HepG2 (cell line): ENCODE measurements at regions not wholly inside any gene's neighbourhood (a gene's known extent, or its start where the extent isn't known, plus 50 kb on each side); places are given as distances from the start of the nearest gene placed in this dataset.

Source experiments
- ATAC-seq: fragments of 200-7000 bp; cut with Tn5 transposase; 3 replicates; pipeline ENCODE4 v1.9.1; 2020; ENCODE audit warnings: mild to moderate bottlenecking, moderate library complexity
- BruUV-seq: library from RNA; stranded (reverse); fragments of 400-500 nt; replicated peaks from 2 replicates; lab custom pipeline; 2021; lab: Mats Ljungman, UMichigan
- CTCF ChIA-PET: fragments of 300-600 bp; formaldehyde crosslinking; extraction: SDS; loops from one replicate; lab custom pipeline; 2021; ENCODE audit warnings: low total read pairs, inconsistent platforms, low intra/inter-chr PET ratio; lab: Yijun Ruan, JAX
- POLR2A ChIA-PET: fragments of 350-600 bp; sonication (Branson Sonifier 250); formaldehyde crosslinking; loops from one replicate; lab custom pipeline; 2020; ENCODE audit warnings: antibody characterized with exemption, inconsistent platforms; lab: Yijun Ruan, JAX
- DNase-seq: peaks from one replicate; pipeline ENCODE4 v3.0.0-alpha.2; 2015; ENCODE audit warnings: low spot score
- FAIRE-seq: peaks from 3 replicates; lab custom pipeline; 2011; peaks lifted over from hg19 to GRCh38; lab: Jason Lieb, UNC
- H2AFZ ChIP-seq: one replicate; pipeline ENCODE4 v1.6.1; 2011; ENCODE audit warnings: low read length, inconsistent platforms
- H3K27ac ChIP-seq: fragments of 300-600 bp; 3 replicates; pipeline ENCODE4 v1.8.0; 2011; ENCODE audit warnings: mixed run types, mild to moderate bottlenecking, mixed read lengths, low read length, inconsistent platforms; ENCODE audit not compliant: insufficient read depth; ENCODE audit errors: extremely low read length
- H3K27me3 ChIP-seq, 2 experiments: fragments of 200-600 bp in 1 of 2; 2 replicates in 1 of 2; 3 replicates in 1 of 2; pipeline versions ENCODE4 v1.6.0 to v1.8.0; 2011; ENCODE audit warnings: low read length in 2 of 2, mild to moderate bottlenecking in 2 of 2, moderate library complexity in 2 of 2, inconsistent platforms in 1 of 2; ENCODE audit not compliant: insufficient read depth in 2 of 2, control insufficient read depth in 1 of 2
- H3K36me3 ChIP-seq, 2 experiments: fragments of 200-600 bp in 1 of 2; replicated peaks in 1 of 2; 2 replicates in 1 of 2; 3 replicates in 1 of 2; pipeline versions ENCODE4 v1.5.1 to v1.8.0; 2011; ENCODE audit warnings: low read length in 2 of 2, inconsistent platforms in 1 of 2; ENCODE audit not compliant: insufficient read depth in 2 of 2, control insufficient read depth in 1 of 2
- H3K4me1 ChIP-seq: 2 replicates; pipeline ENCODE4 v1.5.1; 2012; ENCODE audit warnings: low read length, inconsistent platforms; ENCODE audit not compliant: insufficient read depth
- H3K4me2 ChIP-seq: 2 replicates; pipeline ENCODE4 v1.6.0; 2011; ENCODE audit warnings: low read depth, low read length, inconsistent platforms
- H3K4me3 ChIP-seq, 3 experiments: fragments of 200-600 bp in 1 of 3; sonication (generic), shearing (Covaris generic) in 1 of 3; replicated peaks in 1 of 3; 2 replicates each; pipeline ENCODE4 v1.5.1; 2011 to 2016; ENCODE audit warnings: low read length in 3 of 3, inconsistent platforms in 2 of 3, low read depth in 2 of 3, mild to moderate bottlenecking in 2 of 3, control low read depth in 1 of 3, mixed read lengths in 1 of 3; ENCODE audit not compliant: insufficient read depth in 1 of 3
- H3K79me2 ChIP-seq: one replicate; pipeline ENCODE4 v1.6.1; 2011; ENCODE audit warnings: low read length, inconsistent platforms; ENCODE audit not compliant: insufficient read depth
- H3K9ac ChIP-seq: 2 replicates; pipeline ENCODE4 v1.6.0; 2011; ENCODE audit warnings: mild to moderate bottlenecking, low read depth, low read length, inconsistent platforms; ENCODE audit not compliant: insufficient read depth
- H3K9me3 ChIP-seq: 2 replicates; pipeline ENCODE4 v1.5.1; 2012; ENCODE audit warnings: mild to moderate bottlenecking, low read length
- H4K20me1 ChIP-seq: 2 replicates; pipeline ENCODE4 v1.6.0; 2011; ENCODE audit warnings: inconsistent platforms, mild to moderate bottlenecking, low read length, moderate library complexity; ENCODE audit not compliant: insufficient read depth
- EHMT2 ChIP-seq: fragments of 200-600 bp; sonication (generic); IDR thresholded peaks from 2 replicates; pipeline ENCODE4 v1.7.0; 2017; ENCODE audit warnings: antibody characterized with exemption, low read depth, low read length, borderline replicate concordance
- PLRG1 ChIP-seq: fragments of 450-650 bp; conservative IDR thresholded peaks from 2 replicates; pipeline ENCODE4 v1.6.1; 2016
- SRF ChIP-seq: IDR thresholded peaks from 2 replicates; pipeline ENCODE4 v1.6.1; 2011; ENCODE audit warnings: mild to moderate bottlenecking, low read depth, low read length, moderate library complexity
- ZNF136 ChIP-seq: sonication (generic); formaldehyde crosslinking; IDR thresholded peaks from 2 replicates; pipeline ENCODE4 v1.8.1; 2022; ENCODE audit warnings: low read depth, mild to moderate bottlenecking, moderate library complexity, missing genetic modification reagents
- ZNF577 ChIP-seq: sonication (generic); formaldehyde crosslinking; IDR thresholded peaks from 2 replicates; pipeline ENCODE4 v1.4.0; 2020; ENCODE audit warnings: mild to moderate bottlenecking, low read depth, missing genetic modification reagents, borderline replicate concordance
- ZNF644 ChIP-seq: IDR thresholded peaks from 2 replicates; pipeline ENCODE4 v1.6.1; 2016; ENCODE audit warnings: low read depth
- WGBS: methylation state at CpG from one replicate; pipeline ENCODE4 v1.1.6; 2017; ENCODE audit warnings: low lambda C conversion rate; 5-methylcytosine and 5-hydroxymethylcytosine counted together
- in situ Hi-C: cut with HindIII; loops from 2 replicates; pipeline ENCODE4 v1.10.0; 2017; ENCODE audit warnings: low pct_unique_long_range_greater_than_20kb; ENCODE audit not compliant: extremely low pct_ligation_motif_present
- intact Hi-C: fragments of 100-400 bp; cut with micrococcal nuclease; formaldehyde crosslinking; loops from one replicate; pipeline ENCODE4 v1.10.0; 2022; ENCODE audit not compliant: unreplicated experiment
- TF ChIP-seq, protein P1 (sequence below): IDR thresholded peaks from 2 replicates; pipeline ENCODE4 v1.6.1; 2012; ENCODE audit warnings: low read depth, low read length, improper control_type of control experiment
- TF ChIP-seq, protein P2 (sequence below): sonication (generic); formaldehyde crosslinking; IDR thresholded peaks from 2 replicates; pipeline ENCODE4 v1.4.0; 2020; ENCODE audit warnings: missing genetic modification reagents, borderline replicate concordance
- TF ChIP-seq, protein P3 (sequence below): sonication (generic); formaldehyde crosslinking; IDR thresholded peaks from 2 replicates; pipeline ENCODE4 v1.5.0; 2020; ENCODE audit warnings: mild to moderate bottlenecking, missing genetic modification reagents

DNA sequence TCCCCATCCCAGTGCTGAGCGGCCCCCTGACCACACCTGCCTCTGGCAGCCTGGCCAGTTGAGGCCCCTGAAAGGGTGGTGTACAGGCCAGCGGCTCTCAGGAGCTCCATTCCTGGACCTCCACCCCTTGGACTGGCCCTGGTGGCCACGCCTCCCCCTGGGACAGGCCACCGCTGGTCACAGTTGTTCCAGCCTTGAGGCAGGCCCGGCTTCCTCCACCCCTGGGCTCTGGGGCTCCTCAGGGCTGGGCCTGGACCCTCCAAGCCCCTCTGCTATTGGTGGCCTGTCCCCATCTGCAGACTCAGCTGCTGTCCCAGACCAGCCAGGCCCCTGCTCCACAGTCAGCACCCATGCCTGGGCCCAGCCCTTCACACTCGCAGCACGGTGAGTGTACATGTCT lies 93.2 kb upstream of the NKX1-1 start:
- no peak overlapping the region for H3K27ac ChIP-seq
- intact Hi-C loops (no loop called here), in situ Hi-C loops (no loop called here)
- ChIA-PET CTCF (no interaction called here), POLR2A (no interaction called here)
- no peak overlapping the region for H3K4me2 ChIP-seq
- peaks cover 8% of the 10 kb centered on the region; the same call in 1 of the 2 replicates for H3K4me1 ChIP-seq
- FAIRE-seq: no peak
- peaks cover 1 to 21% of the 10 kb centered on the region in 2 experiments; a peak in 4 of 5 replicates for H3K27me3 ChIP-seq
- ATAC-seq: no peak; the same call in 2 of the 3 replicates
- H3K4me3 ChIP-seq: no peak overlapping the region
- no peak overlapping the region for H3K9ac ChIP-seq
- no peaks in the 10 kb centered on the region for H3K79me2 ChIP-seq
- TF ChIP-seq ZNF577 (CRISPR knock-in tag): no peak
- TF ChIP-seq, protein P1, sequence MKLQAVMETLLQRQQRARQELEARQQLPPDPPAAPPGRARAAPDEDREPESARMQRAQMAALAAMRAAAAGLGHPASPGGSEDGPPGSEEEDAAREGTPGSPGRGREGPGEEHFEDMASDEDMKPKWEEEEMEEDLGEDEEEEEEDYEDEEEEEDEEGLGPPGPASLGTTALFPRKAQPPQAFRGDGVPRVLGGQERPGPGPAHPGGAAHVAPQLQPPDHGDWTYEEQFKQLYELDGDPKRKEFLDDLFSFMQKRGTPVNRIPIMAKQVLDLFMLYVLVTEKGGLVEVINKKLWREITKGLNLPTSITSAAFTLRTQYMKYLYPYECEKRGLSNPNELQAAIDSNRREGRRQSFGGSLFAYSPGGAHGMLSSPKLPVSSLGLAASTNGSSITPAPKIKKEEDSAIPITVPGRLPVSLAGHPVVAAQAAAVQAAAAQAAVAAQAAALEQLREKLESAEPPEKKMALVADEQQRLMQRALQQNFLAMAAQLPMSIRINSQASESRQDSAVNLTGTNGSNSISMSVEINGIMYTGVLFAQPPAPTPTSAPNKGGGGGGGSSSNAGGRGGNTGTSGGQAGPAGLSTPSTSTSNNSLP: no peak
- no peak for TF ChIP-seq ZNF644
- H2AFZ ChIP-seq: no peak overlapping the region
- H4K20me1 ChIP-seq: no peaks in the 10 kb centered on the region
- no peaks in the 10 kb centered on the region for H3K9me3 ChIP-seq
- DNase-seq: no peak
- no TSS peak for BruUV-seq
- 22% methylated on average over 3 of the region's 7 CpGs for WGBS
- no peaks in the 10 kb centered on the region for H3K36me3 ChIP-seq

DNA sequence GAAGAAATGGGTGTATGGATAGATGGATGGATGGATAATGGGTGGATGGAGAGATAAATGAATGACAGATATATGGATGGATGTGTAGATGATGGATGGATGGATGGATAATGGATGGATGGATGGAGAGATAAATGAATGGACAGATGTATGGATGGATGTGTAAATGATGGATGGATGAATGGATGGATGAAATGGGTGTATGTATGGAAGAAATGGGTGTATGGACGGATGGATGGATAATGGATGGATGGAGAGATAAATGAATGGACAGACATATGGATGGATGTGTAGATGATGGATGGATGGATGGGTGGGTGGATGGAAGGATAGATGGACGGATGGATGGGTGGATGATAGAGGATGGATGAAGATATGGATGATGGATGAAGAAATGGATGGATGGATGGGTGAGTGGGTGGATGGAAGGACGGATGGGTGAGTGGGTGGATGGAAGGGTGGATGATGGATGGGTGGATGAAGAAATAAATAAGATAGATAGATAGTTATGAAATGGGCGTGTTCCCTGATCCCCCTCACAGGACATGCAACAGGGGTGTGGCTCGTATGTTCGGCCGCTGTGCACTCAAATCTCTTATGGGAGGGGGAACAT lies 91.1 kb upstream of the NKX1-1 start:
- Histone ChIP-seq H4K20me1 (no peaks in the 10 kb centered on the region), H3K9me3 (no peaks in the 10 kb centered on the region), H3K36me3 (no peaks in the 10 kb centered on the region), H3K4me3 (no peak overlapping the region), H3K27ac (no peak overlapping the region), H3K4me2 (no peak overlapping the region), H2AFZ (no peak overlapping the region), H3K9ac (no peak overlapping the region), H3K4me1 (peaks cover 8% of the 10 kb centered on the region; the same call in 1 of the 2 replicates), H3K79me2 (no peaks in the 10 kb centered on the region), H3K27me3 (peaks cover 8 to 38% of the 10 kb centered on the region in 2 experiments)
- FAIRE-seq (no peak), ATAC-seq (no peak), DNase-seq (no peak)
- CTCF ChIA-PET: no interaction called here
- POLR2A ChIA-PET: no interaction called here
- intact Hi-C loops (no loop called here), in situ Hi-C loops (no loop called here)
- no TSS peak for BruUV-seq
- 18% methylated on average over 7 of the region's 7 CpGs for WGBS
- TF ChIP-seq ZNF136 (CRISPR knock-in tag) (no peak), ZNF644 (no peak), SRF (no peak), PLRG1 (0 out of 2 replicates have a peak, but pooled peaks have one; percentile 47), EHMT2 (no peak)
- TF ChIP-seq, protein P2, sequence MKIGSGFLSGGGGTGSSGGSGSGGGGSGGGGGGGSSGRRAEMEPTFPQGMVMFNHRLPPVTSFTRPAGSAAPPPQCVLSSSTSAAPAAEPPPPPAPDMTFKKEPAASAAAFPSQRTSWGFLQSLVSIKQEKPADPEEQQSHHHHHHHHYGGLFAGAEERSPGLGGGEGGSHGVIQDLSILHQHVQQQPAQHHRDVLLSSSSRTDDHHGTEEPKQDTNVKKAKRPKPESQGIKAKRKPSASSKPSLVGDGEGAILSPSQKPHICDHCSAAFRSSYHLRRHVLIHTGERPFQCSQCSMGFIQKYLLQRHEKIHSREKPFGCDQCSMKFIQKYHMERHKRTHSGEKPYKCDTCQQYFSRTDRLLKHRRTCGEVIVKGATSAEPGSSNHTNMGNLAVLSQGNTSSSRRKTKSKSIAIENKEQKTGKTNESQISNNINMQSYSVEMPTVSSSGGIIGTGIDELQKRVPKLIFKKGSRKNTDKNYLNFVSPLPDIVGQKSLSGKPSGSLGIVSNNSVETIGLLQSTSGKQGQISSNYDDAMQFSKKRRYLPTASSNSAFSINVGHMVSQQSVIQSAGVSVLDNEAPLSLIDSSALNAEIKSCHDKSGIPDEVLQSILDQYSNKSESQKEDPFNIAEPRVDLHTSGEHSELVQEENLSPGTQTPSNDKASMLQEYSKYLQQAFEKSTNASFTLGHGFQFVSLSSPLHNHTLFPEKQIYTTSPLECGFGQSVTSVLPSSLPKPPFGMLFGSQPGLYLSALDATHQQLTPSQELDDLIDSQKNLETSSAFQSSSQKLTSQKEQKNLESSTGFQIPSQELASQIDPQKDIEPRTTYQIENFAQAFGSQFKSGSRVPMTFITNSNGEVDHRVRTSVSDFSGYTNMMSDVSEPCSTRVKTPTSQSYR (CRISPR knock-in tag): no peak
- TF ChIP-seq, protein P3, sequence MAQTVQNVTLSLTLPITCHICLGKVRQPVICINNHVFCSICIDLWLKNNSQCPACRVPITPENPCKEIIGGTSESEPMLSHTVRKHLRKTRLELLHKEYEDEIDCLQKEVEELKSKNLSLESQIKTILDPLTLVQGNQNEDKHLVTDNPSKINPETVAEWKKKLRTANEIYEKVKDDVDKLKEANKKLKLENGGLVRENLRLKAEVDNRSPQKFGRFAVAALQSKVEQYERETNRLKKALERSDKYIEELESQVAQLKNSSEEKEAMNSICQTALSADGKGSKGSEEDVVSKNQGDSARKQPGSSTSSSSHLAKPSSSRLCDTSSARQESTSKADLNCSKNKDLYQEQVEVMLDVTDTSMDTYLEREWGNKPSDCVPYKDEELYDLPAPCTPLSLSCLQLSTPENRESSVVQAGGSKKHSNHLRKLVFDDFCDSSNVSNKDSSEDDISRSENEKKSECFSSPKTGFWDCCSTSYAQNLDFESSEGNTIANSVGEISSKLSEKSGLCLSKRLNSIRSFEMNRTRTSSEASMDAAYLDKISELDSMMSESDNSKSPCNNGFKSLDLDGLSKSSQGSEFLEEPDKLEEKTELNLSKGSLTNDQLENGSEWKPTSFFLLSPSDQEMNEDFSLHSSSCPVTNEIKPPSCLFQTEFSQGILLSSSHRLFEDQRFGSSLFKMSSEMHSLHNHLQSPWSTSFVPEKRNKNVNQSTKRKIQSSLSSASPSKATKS (CRISPR knock-in tag): no peak
